ENCODE measurements at regions not wholly inside any gene's neighbourhood (a gene's known extent, or its start where the extent isn't known, plus 50 kb on each side); places are given as distances from the start of the nearest gene placed in this dataset.

- no peak for DNase-seq (ENCODE audit: low read depth in 1 of 2, low spot score in 1 of 2)
- Histone ChIP-seq H3K4me3 (replicated peaks; ENCODE audit: insufficient read depth, low read length) (no peak overlapping the region), H3K27ac (replicated peaks) (no peak overlapping the region), H3K27me3 (ENCODE audit: insufficient read depth, poor library complexity, severe bottlenecking) (no peaks in the 10 kb centered on the region)
- TF ChIP-seq REST (IDR thresholded peaks at IDR 0.05; ENCODE audit: insufficient replicate concordance, low read depth) (no peak), SPI1 (IDR thresholded peaks at IDR 0.05; ENCODE audit: borderline replicate concordance, low read depth) (no peak), POLR2AphosphoS5 (IDR thresholded peaks at IDR 0.05; ENCODE audit: low read depth) (no peak), GABPA (IDR thresholded peaks at IDR 0.05; ENCODE audit: low read depth) (no peak), CTCF (IDR thresholded peaks at IDR 0.05; ENCODE audit: insufficient read depth, low read length) (no peak)
Measured at GRCh38 chr4:187357821-187358220, 634.2 kb upstream of the FAT1 start.

GRCh38 chr4:187362937-187363857 lies 632.4 kb upstream of the ZFP42 start:
- Histone ChIP-seq H3K4me3 (replicated peaks; ENCODE audit: insufficient read depth, low read length) (no peak overlapping the region), H3K27ac (replicated peaks) (no peak overlapping the region), H3K27me3 (ENCODE audit: insufficient read depth, poor library complexity, severe bottlenecking) (no peaks in the 10 kb centered on the region)
- TF ChIP-seq REST (IDR thresholded peaks at IDR 0.05; ENCODE audit: insufficient replicate concordance, low read depth) (no peak), CTCF (IDR thresholded peaks at IDR 0.05; ENCODE audit: insufficient read depth, low read length) (no peak), SPI1 (IDR thresholded peaks at IDR 0.05; ENCODE audit: borderline replicate concordance, low read depth) (no peak), GABPA (IDR thresholded peaks at IDR 0.05; ENCODE audit: low read depth) (no peak), POLR2AphosphoS5 (IDR thresholded peaks at IDR 0.05; ENCODE audit: low read depth) (no peak)
- DNase-seq (ENCODE audit: low read depth in 1 of 2, low spot score in 1 of 2), result no peak

GRCh38 chr4:187364401-187364800 lies 631.2 kb upstream of the ZFP42 start:
- H3K27me3 ChIP-seq (ENCODE audit: insufficient read depth, poor library complexity, severe bottlenecking), result no peaks in the 10 kb centered on the region
- no peak for TF ChIP-seq POLR2AphosphoS5 (IDR thresholded peaks at IDR 0.05; ENCODE audit: low read depth)
- TF ChIP-seq SPI1 (IDR thresholded peaks at IDR 0.05; ENCODE audit: borderline replicate concordance, low read depth), result no peak
- no peak for TF ChIP-seq CTCF (IDR thresholded peaks at IDR 0.05; ENCODE audit: insufficient read depth, low read length)
- no peak for TF ChIP-seq GABPA (IDR thresholded peaks at IDR 0.05; ENCODE audit: low read depth)
- no peak for TF ChIP-seq REST (IDR thresholded peaks at IDR 0.05; ENCODE audit: insufficient replicate concordance, low read depth)
- DNase-seq (ENCODE audit: low read depth in 1 of 2, low spot score in 1 of 2), result no peak
- no peak overlapping the region for H3K4me3 ChIP-seq (replicated peaks; ENCODE audit: insufficient read depth, low read length)
- H3K27ac ChIP-seq (replicated peaks), result no peak overlapping the region
